ENCODE measurements at regions not wholly inside any gene's neighbourhood (a gene's known extent, or its start where the extent isn't known, plus 50 kb on each side); places are given as distances from the start of the nearest gene placed in this dataset.
"Not testable (repeated sequence)": the region's sequence is repeated elsewhere in the genome, so short reads cannot be mapped to it uniquely, and the experiment has no call there.

GRCh38 chr11:69950621-69951020 lies 127.5 kb upstream of the ANO1 start:
- peaks cover 6% of the 10 kb centered on the region for H3K9me3 Mint-ChIP-seq (ENCODE audit: unreplicated experiment)
- H3K27me3 Mint-ChIP-seq (ENCODE audit: low read depth, unreplicated experiment): peaks cover 11% of the 10 kb centered on the region
- DNase-seq (ENCODE audit: low read depth) (no peak), FAIRE-seq (no peak)
- Histone ChIP-seq H3K27ac (ENCODE audit: low read depth, low read length) (no peak overlapping the region), H3K9me3 (ENCODE audit: insufficient read depth, low read depth, low read length) (peaks cover 5% of the 10 kb centered on the region), H3K9ac (ENCODE audit: low read length) (no peak overlapping the region), H4K20me1 (ENCODE audit: insufficient read depth, low read length) (no peaks in the 10 kb centered on the region), H3K4me3 (ENCODE audit: insufficient read depth, low read depth, low read length) (no peak overlapping the region), H3K4me2 (ENCODE audit: low read length) (no peak overlapping the region), H3K4me1 (ENCODE audit: insufficient read depth, low read length) (peaks cover 29% of the 10 kb centered on the region), H2AFZ (ENCODE audit: low read depth, low read length) (no peak overlapping the region), H3K27me3 (ENCODE audit: insufficient read depth, low read length) (no peaks in the 10 kb centered on the region), H3K79me2 (ENCODE audit: insufficient read depth, low read length) (no peaks in the 10 kb centered on the region), H3K36me3 (ENCODE audit: insufficient read depth, low read length) (no peaks in the 10 kb centered on the region)
- H3K4me3 Mint-ChIP-seq (ENCODE audit: unreplicated experiment): no peak overlapping the region
- H3K4me1 Mint-ChIP-seq (ENCODE audit: low read depth, unreplicated experiment): peaks cover 17% of the 10 kb centered on the region
- H3K27ac Mint-ChIP-seq (ENCODE audit: unreplicated experiment): no peak overlapping the region
- TF ChIP-seq EZH2 (IDR thresholded peaks at IDR 0.05; ENCODE audit: insufficient read depth, low read length): no peak
- no peak for TF ChIP-seq CTCF (IDR thresholded peaks at IDR 0.05; ENCODE audit: insufficient read depth, low read depth, low read length)
- H3K36me3 Mint-ChIP-seq (ENCODE audit: low read depth, unreplicated experiment): no peaks in the 10 kb centered on the region

- TF ChIP-seq CTCF (IDR thresholded peaks at IDR 0.05; ENCODE audit: insufficient read depth, low read depth, low read length): no peak
- TF ChIP-seq EZH2 (IDR thresholded peaks at IDR 0.05; ENCODE audit: insufficient read depth, low read length): no peak
- Mint-ChIP-seq H3K4me1 (ENCODE audit: low read depth, unreplicated experiment) (peaks cover 21% of the 10 kb centered on the region), H3K4me3 (ENCODE audit: unreplicated experiment) (no peak overlapping the region), H3K36me3 (ENCODE audit: low read depth, unreplicated experiment) (no peaks in the 10 kb centered on the region), H3K27me3 (ENCODE audit: low read depth, unreplicated experiment) (peaks cover 11% of the 10 kb centered on the region), H3K27ac (ENCODE audit: unreplicated experiment) (no peak overlapping the region), H3K9me3 (ENCODE audit: unreplicated experiment) (peaks cover 6% of the 10 kb centered on the region)
- peaks cover 5% of the 10 kb centered on the region for H3K9me3 ChIP-seq (ENCODE audit: insufficient read depth, low read depth, low read length)
- H3K36me3 ChIP-seq (ENCODE audit: insufficient read depth, low read length): no peaks in the 10 kb centered on the region
- peaks cover 29% of the 10 kb centered on the region for H3K4me1 ChIP-seq (ENCODE audit: insufficient read depth, low read length)
- no peaks in the 10 kb centered on the region for H4K20me1 ChIP-seq (ENCODE audit: insufficient read depth, low read length)
- no peak for DNase-seq (ENCODE audit: low read depth)
- H3K9ac ChIP-seq (ENCODE audit: low read length): no peak overlapping the region
- no peaks in the 10 kb centered on the region for H3K79me2 ChIP-seq (ENCODE audit: insufficient read depth, low read length)
- FAIRE-seq: no peak
- no peaks in the 10 kb centered on the region for H3K27me3 ChIP-seq (ENCODE audit: insufficient read depth, low read length)
- no peak overlapping the region for H3K27ac ChIP-seq (ENCODE audit: low read depth, low read length)
- H3K4me3 ChIP-seq (ENCODE audit: insufficient read depth, low read depth, low read length): no peak overlapping the region
- no peak overlapping the region for H2AFZ ChIP-seq (ENCODE audit: low read depth, low read length)
- no peak overlapping the region for H3K4me2 ChIP-seq (ENCODE audit: low read length)
Observed at GRCh38 chr11:69951821-69952220, 126.3 kb upstream of the ANO1 start.

GRCh38 chr11:69952229-69952975 lies 125.7 kb upstream of the ANO1 start:
- H3K27ac ChIP-seq (ENCODE audit: low read depth, low read length); H3K4me2 ChIP-seq (ENCODE audit: low read length); DNase-seq (ENCODE audit: low read depth); H3K27ac Mint-ChIP-seq (ENCODE audit: unreplicated experiment); H2AFZ ChIP-seq (ENCODE audit: low read depth, low read length); H3K4me3 Mint-ChIP-seq (ENCODE audit: unreplicated experiment); H3K9me3 Mint-ChIP-seq (ENCODE audit: unreplicated experiment); H4K20me1 ChIP-seq (ENCODE audit: insufficient read depth, low read length); FAIRE-seq; H3K36me3 ChIP-seq (ENCODE audit: insufficient read depth, low read length); H3K4me3 ChIP-seq (ENCODE audit: insufficient read depth, low read depth, low read length); H3K36me3 Mint-ChIP-seq (ENCODE audit: low read depth, unreplicated experiment); H3K9ac ChIP-seq (ENCODE audit: low read length); H3K27me3 ChIP-seq (ENCODE audit: insufficient read depth, low read length); H3K9me3 ChIP-seq (ENCODE audit: insufficient read depth, low read depth, low read length); H3K79me2 ChIP-seq (ENCODE audit: insufficient read depth, low read length): not testable (repeated sequence)
- peaks cover 28% of the 10 kb centered on the region for H3K4me1 ChIP-seq (ENCODE audit: insufficient read depth, low read length)
- Mint-ChIP-seq H3K27me3 (ENCODE audit: low read depth, unreplicated experiment) (peaks cover 13% of the 10 kb centered on the region), H3K4me1 (ENCODE audit: low read depth, unreplicated experiment) (peaks cover 21% of the 10 kb centered on the region)
